GM19099 (cell line): ENCODE measurements at regions not wholly inside any gene's neighbourhood (a gene's known extent, or its start where the extent isn't known, plus 50 kb on each side); places are given as distances from the start of the nearest gene placed in this dataset.

ENCODE experiments used
- POLR2A ChIP-seq: IDR thresholded peaks from 3 replicates; pipeline ENCODE4 v1.6.1; 2011; ENCODE audit warnings: low read depth; ENCODE audit not compliant: insufficient read length; ENCODE audit errors: extremely low read depth

- no peak for TF ChIP-seq POLR2A
Measured at GRCh38 chr3:168157099-168157700, 61.5 kb upstream of the GOLIM4 start.

GRCh38 chr3:168156479-168156878 lies 60.8 kb upstream of the GOLIM4 start:
- no peak for TF ChIP-seq POLR2A

DNA sequence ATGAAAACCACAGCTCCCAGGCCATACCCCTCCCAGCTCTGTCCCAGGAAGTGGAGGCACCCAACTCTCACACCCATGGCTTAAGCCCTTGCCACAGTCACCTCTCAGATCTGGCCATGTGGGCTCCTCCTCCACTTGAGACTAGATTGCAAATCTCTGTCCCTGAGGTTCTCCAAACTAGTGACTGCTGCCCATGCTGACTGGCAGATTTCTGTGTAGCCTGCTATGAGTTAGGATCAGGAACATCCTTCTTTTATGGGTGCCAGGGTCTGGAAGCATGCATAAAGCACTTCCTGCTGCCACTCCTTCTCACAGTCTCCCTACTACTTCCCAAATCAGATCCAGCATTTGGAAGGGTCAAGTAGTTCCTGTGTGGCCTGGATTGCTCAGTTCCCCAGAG lies 59.6 kb upstream of the GOLIM4 start:
- no peak for TF ChIP-seq POLR2A

GRCh38 chr3:168154089-168154488 lies 58.4 kb upstream of the GOLIM4 start:
- TF ChIP-seq POLR2A: no peak

- TF ChIP-seq POLR2A: no peak
Measured at GRCh38 chr3:168152149-168152548, 56.4 kb upstream of the GOLIM4 start.
